ENCODE measurements at regions not wholly inside any gene's neighbourhood (a gene's known extent, or its start where the extent isn't known, plus 50 kb on each side); places are given as distances from the start of the nearest gene placed in this dataset.

DNA sequence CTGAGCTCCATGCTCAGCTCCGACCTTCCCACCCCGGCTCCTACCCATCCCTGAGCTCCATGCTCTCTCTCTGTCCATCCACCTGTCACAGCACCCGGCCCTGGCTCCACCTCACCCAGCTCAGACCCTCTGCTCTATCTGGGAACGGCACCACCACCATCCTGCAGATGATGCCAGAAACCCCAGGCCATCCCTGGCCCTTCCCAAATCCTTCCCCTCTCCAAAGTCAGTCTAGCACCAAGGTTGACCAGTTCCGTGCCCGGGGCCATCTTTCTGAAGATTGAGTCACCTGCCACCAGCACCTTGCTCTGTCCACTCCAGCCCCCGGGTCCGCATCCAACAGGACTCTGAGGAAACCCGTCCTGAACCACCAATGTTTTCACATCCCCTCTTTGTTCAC, 969.6 kb downstream of the BRD1 start:
- TF ChIP-seq, protein P1, sequence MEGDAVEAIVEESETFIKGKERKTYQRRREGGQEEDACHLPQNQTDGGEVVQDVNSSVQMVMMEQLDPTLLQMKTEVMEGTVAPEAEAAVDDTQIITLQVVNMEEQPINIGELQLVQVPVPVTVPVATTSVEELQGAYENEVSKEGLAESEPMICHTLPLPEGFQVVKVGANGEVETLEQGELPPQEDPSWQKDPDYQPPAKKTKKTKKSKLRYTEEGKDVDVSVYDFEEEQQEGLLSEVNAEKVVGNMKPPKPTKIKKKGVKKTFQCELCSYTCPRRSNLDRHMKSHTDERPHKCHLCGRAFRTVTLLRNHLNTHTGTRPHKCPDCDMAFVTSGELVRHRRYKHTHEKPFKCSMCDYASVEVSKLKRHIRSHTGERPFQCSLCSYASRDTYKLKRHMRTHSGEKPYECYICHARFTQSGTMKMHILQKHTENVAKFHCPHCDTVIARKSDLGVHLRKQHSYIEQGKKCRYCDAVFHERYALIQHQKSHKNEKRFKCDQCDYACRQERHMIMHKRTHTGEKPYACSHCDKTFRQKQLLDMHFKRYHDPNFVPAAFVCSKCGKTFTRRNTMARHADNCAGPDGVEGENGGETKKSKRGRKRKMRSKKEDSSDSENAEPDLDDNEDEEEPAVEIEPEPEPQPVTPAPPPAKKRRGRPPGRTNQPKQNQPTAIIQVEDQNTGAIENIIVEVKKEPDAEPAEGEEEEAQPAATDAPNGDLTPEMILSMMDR (IDR thresholded peaks at IDR 0.05; ENCODE audit: low read length) = no peak
- no peak for TF ChIP-seq EZH2 (optimal IDR thresholded peaks at IDR 0.05; ENCODE audit: low read depth, low read length)
- no peak for TF ChIP-seq EZH2phosphoT487 (IDR thresholded peaks at IDR 0.05; ENCODE audit: low read length)

Measured in MM.1S (cell line).